ENCODE measurements at regions not wholly inside any gene's neighbourhood (a gene's known extent, or its start where the extent isn't known, plus 50 kb on each side); places are given as distances from the start of the nearest gene placed in this dataset.
"Not testable (repeated sequence)": the region's sequence is repeated elsewhere in the genome, so short reads cannot be mapped to it uniquely, and the experiment has no call there.

DNA sequence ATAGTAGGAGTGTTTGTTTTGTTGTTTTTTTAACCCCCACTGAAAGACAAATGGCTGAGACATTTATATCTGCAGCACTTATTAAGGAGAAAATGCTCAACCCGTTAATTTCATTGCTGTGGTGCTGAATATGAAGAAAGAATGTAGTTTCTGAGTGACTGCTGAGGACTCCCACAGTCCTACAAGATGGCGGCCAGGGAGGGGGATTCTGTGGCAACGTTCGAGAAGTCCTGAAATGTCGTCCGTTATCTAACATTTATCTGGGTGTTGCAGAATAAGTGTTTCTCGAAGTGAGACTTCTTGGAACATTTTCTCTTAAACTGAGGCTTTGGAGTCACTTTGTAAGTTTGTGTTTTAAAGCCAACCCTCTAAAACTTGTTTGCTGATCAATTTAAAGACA is 530.4 kb downstream of the XYLT1 start:
- DNase-seq, result no peak
- H3K4me3 Mint-ChIP-seq (ENCODE audit: unreplicated experiment), result no peak overlapping the region
- H3K27me3 Mint-ChIP-seq (ENCODE audit: unreplicated experiment), result no peaks in the 10 kb centered on the region
- no peaks in the 10 kb centered on the region for H3K36me3 Mint-ChIP-seq (ENCODE audit: unreplicated experiment)
- H3K9me3 Mint-ChIP-seq (ENCODE audit: unreplicated experiment), result no peaks in the 10 kb centered on the region
- no peak overlapping the region for H3K27ac Mint-ChIP-seq (ENCODE audit: unreplicated experiment)
- H3K4me1 Mint-ChIP-seq (ENCODE audit: low read depth, unreplicated experiment), result no peaks in the 10 kb centered on the region
- no peak for TF ChIP-seq CTCF (IDR thresholded peaks at IDR 0.05; ENCODE audit: partially characterized antibody, unreplicated experiment)

DNA sequence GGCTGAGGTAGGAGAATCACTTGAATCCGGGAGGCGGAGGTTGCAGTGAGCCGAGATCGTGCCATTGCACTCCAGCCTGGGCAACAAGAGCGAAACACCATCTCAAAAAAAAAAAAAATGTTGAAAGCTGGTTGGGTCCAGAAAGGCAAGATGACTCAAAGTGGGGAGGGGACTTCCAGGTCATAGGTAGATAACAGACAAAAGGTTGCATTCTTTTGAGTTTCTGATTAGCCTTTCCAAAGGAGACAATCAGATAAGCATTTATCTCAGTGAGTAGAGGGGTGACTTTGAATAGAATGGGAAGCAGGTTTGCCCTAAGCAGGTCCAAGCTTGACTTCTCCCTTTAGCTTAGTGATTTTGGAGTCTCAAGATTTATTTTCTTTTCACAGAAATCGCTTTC is 527.9 kb downstream of the XYLT1 start:
- not testable (repeated sequence) for H3K27me3 Mint-ChIP-seq (ENCODE audit: unreplicated experiment); H3K9me3 Mint-ChIP-seq (ENCODE audit: unreplicated experiment); H3K4me1 Mint-ChIP-seq (ENCODE audit: low read depth, unreplicated experiment); H3K4me3 Mint-ChIP-seq (ENCODE audit: unreplicated experiment); DNase-seq; H3K36me3 Mint-ChIP-seq (ENCODE audit: unreplicated experiment); H3K27ac Mint-ChIP-seq (ENCODE audit: unreplicated experiment)

- Mint-ChIP-seq H3K9me3 (ENCODE audit: unreplicated experiment) (peaks cover 1% of the 10 kb centered on the region), H3K4me1 (ENCODE audit: low read depth, unreplicated experiment) (no peaks in the 10 kb centered on the region), H3K27ac (ENCODE audit: unreplicated experiment) (no peak overlapping the region), H3K4me3 (ENCODE audit: unreplicated experiment) (no peak overlapping the region), H3K36me3 (ENCODE audit: unreplicated experiment) (peaks cover 1% of the 10 kb centered on the region), H3K27me3 (ENCODE audit: unreplicated experiment) (peaks cover 2% of the 10 kb centered on the region)
- DNase-seq, result no peak
- TF ChIP-seq CTCF (IDR thresholded peaks at IDR 0.05; ENCODE audit: partially characterized antibody, unreplicated experiment), result no peak
These were observed 525.6 kb downstream of the XYLT1 start for GRCh38 chr16:16945207-16945606.

GRCh38 chr16:16956376-16956775 is 514.4 kb downstream of the XYLT1 start:
- Mint-ChIP-seq H3K4me1 (ENCODE audit: low read depth, unreplicated experiment) (no peaks in the 10 kb centered on the region), H3K4me3 (ENCODE audit: unreplicated experiment) (no peak overlapping the region), H3K9me3 (ENCODE audit: unreplicated experiment) (no peaks in the 10 kb centered on the region), H3K36me3 (ENCODE audit: unreplicated experiment) (no peaks in the 10 kb centered on the region), H3K27ac (ENCODE audit: unreplicated experiment) (no peak overlapping the region), H3K27me3 (ENCODE audit: unreplicated experiment) (peaks cover 3% of the 10 kb centered on the region)
- TF ChIP-seq CTCF (IDR thresholded peaks at IDR 0.05; ENCODE audit: partially characterized antibody, unreplicated experiment), result no peak
- no peak for DNase-seq

GRCh38 chr16:16960785-16961184 is 510.0 kb downstream of the XYLT1 start:
- H3K4me3 Mint-ChIP-seq (ENCODE audit: unreplicated experiment), result no peak overlapping the region
- TF ChIP-seq CTCF (IDR thresholded peaks at IDR 0.05; ENCODE audit: partially characterized antibody, unreplicated experiment), result no peak
- no peak for DNase-seq

GRCh38 chr16:16966439-16966838 is 504.3 kb downstream of the XYLT1 start:
- Mint-ChIP-seq H3K36me3 (ENCODE audit: unreplicated experiment) (peaks cover 8% of the 10 kb centered on the region), H3K4me1 (ENCODE audit: low read depth, unreplicated experiment) (no peaks in the 10 kb centered on the region), H3K9me3 (ENCODE audit: unreplicated experiment) (no peaks in the 10 kb centered on the region), H3K27ac (ENCODE audit: unreplicated experiment) (no peak overlapping the region), H3K27me3 (ENCODE audit: unreplicated experiment) (peaks cover 2% of the 10 kb centered on the region), H3K4me3 (ENCODE audit: unreplicated experiment) (no peak overlapping the region)
- no peak for TF ChIP-seq CTCF (IDR thresholded peaks at IDR 0.05; ENCODE audit: partially characterized antibody, unreplicated experiment)
- DNase-seq, result no peak

More at GRCh38 chr16:16960785-16961184, 510.0 kb downstream of the XYLT1 start:
- H3K9me3 Mint-ChIP-seq (ENCODE audit: unreplicated experiment), result no peaks in the 10 kb centered on the region
- no peaks in the 10 kb centered on the region for H3K36me3 Mint-ChIP-seq (ENCODE audit: unreplicated experiment)
- H3K4me1 Mint-ChIP-seq (ENCODE audit: low read depth, unreplicated experiment), result no peaks in the 10 kb centered on the region
- H3K27me3 Mint-ChIP-seq (ENCODE audit: unreplicated experiment), result peaks cover 4% of the 10 kb centered on the region
- H3K27ac Mint-ChIP-seq (ENCODE audit: unreplicated experiment), result no peak overlapping the region
